ENCODE measurements at regions not wholly inside any gene's neighbourhood (a gene's known extent, or its start where the extent isn't known, plus 50 kb on each side); places are given as distances from the start of the nearest gene placed in this dataset.

DNA sequence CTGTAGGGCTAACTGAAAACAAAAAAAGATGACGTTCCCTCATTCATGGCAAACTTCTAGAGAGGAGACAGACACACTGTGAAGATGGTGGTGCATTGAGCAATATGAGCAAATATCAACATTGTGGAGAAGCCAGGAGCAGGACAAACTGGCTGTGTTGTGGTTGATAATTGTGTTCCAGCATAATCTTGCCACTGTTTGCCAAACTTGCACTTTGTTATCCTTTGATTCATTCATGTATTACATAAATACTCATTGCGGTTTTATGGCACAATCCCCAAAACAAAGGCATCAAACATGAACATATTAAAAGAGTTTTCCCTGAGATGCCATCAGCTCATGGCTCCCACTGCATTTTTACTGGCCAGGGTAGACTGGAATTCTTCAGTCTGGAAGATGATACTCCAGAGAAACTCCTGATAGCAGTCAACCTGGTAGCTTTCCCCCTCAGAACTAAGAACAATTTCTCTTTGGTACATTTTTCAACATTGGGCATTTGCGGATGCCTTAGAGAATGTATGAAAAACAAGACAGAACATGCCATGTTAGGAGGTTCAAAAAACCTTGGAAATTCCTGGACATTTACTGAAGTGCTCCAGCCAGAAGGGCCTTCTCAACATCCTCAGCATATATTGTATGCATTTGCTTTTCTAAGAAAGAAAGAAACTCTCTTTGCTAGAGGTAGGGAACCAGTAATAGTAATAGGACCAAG, 487.4 kb upstream of the CELF4 start:
- Histone ChIP-seq H3K9ac (ENCODE audit: low read depth in 1 of 2, low read length in 2 of 2) (no peak overlapping the region), H3K36me3 (ENCODE audit: control insufficient read depth in 2 of 2, insufficient read depth in 2 of 2, low read length in 2 of 2) (no peaks in the 10 kb centered on the region), H3K9me3 (ENCODE audit: control insufficient read depth in 2 of 2, low read length in 2 of 2) (peaks cover 0 to 2% of the 10 kb centered on the region in 2 donors), H3K4me1 (ENCODE audit: control insufficient read depth in 2 of 2, insufficient read depth in 2 of 2, low read length in 2 of 2) (no peaks in the 10 kb centered on the region), H3K4me3 (ENCODE audit: low read length in 2 of 2) (no peak overlapping the region), H3K27ac (ENCODE audit: low read depth in 2 of 2, low read length in 2 of 2) (no peak overlapping the region), H3K27me3 (ENCODE audit: control insufficient read depth in 2 of 2, insufficient read depth in 2 of 2, low read length in 2 of 2) (no peaks in the 10 kb centered on the region)

DNA sequence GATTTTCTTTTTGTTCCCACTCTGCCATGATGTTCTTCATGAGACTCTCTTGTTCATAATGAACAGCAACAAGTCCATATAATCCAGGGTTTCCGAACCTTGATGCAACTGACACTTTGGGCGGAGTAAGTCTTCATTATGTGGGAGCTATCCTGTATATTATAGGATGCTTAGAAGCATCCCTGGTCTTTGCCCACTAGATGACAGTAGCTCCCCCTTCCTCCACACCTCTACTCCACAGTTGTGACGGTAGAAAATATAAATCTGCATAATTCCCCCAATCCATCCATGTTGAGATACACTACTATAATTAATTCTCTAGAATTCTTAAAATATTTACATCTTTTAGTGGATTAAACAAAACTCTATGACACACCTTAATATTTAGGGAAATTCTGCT, 482.2 kb upstream of the CELF4 start:
- Histone ChIP-seq H3K27ac (ENCODE audit: low read depth in 2 of 2, low read length in 2 of 2) (no peak overlapping the region), H3K4me1 (ENCODE audit: control insufficient read depth in 2 of 2, insufficient read depth in 2 of 2, low read length in 2 of 2) (no peaks in the 10 kb centered on the region), H3K9ac (ENCODE audit: low read depth in 1 of 2, low read length in 2 of 2) (no peak overlapping the region), H3K4me3 (ENCODE audit: low read length in 2 of 2) (no peak overlapping the region), H3K27me3 (ENCODE audit: control insufficient read depth in 2 of 2, insufficient read depth in 2 of 2, low read length in 2 of 2) (no peaks in the 10 kb centered on the region), H3K9me3 (ENCODE audit: control insufficient read depth in 2 of 2, low read length in 2 of 2) (no peaks in the 10 kb centered on the region), H3K36me3 (ENCODE audit: control insufficient read depth in 2 of 2, insufficient read depth in 2 of 2, low read length in 2 of 2) (no peaks in the 10 kb centered on the region)

DNA sequence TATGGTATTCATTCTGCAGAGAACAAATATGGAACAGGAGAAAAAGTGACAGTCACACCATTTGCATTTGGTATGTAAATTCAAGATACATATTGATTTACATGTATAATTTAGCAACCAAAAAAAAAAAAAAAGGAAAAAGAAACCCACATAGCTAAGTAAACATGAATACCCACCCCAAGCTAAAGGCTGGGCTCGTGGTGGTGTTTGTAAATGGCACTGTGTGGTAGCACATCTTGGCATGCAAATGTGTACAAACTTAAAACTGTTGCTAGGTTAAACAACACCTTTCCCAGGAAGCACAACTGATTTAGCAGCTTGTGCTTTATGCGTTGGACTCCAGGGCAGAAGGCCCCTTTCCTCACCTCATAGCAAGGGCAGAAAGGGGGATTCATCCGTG, 481.1 kb upstream of the CELF4 start:
- Histone ChIP-seq H3K4me3 (ENCODE audit: low read length in 2 of 2) (no peak overlapping the region), H3K4me1 (ENCODE audit: control insufficient read depth in 2 of 2, insufficient read depth in 2 of 2, low read length in 2 of 2) (no peaks in the 10 kb centered on the region), H3K9me3 (ENCODE audit: control insufficient read depth in 2 of 2, low read length in 2 of 2) (no peaks in the 10 kb centered on the region), H3K36me3 (ENCODE audit: control insufficient read depth in 2 of 2, insufficient read depth in 2 of 2, low read length in 2 of 2) (no peaks in the 10 kb centered on the region), H3K27me3 (ENCODE audit: control insufficient read depth in 2 of 2, insufficient read depth in 2 of 2, low read length in 2 of 2) (no peaks in the 10 kb centered on the region), H3K9ac (ENCODE audit: low read depth in 1 of 2, low read length in 2 of 2) (no peak overlapping the region), H3K27ac (ENCODE audit: low read depth in 2 of 2, low read length in 2 of 2) (no peak overlapping the region)

DNA sequence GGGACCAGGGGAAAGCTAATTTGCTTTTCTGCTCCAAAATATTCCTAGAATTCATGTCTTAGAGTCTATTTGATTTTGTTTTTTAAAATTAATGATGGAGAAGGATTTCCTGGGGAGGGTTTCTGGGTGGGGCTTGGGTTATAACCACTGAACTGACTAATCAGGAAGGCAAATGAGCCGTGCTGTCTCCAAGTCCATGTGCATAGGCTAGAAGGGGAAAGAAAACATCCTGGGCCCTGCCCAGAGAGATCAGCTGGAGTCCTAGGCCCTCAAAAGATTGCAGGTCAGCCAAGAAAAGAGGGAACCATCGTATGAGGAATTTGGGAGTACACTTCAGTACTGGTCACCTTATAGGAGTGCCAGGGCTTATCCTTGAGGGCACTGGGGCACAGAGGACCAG, 480.2 kb upstream of the CELF4 start:
- H3K4me1 ChIP-seq (ENCODE audit: control insufficient read depth in 2 of 2, insufficient read depth in 2 of 2, low read length in 2 of 2) = no peaks in the 10 kb centered on the region
- H3K36me3 ChIP-seq (ENCODE audit: control insufficient read depth in 2 of 2, insufficient read depth in 2 of 2, low read length in 2 of 2) = no peaks in the 10 kb centered on the region
- no peaks in the 10 kb centered on the region for H3K9me3 ChIP-seq (ENCODE audit: control insufficient read depth in 2 of 2, low read length in 2 of 2)
- H3K9ac ChIP-seq (ENCODE audit: low read depth in 1 of 2, low read length in 2 of 2) = no peak overlapping the region
- H3K27ac ChIP-seq (ENCODE audit: low read depth in 2 of 2, low read length in 2 of 2) = no peak overlapping the region
- H3K4me3 ChIP-seq (ENCODE audit: low read length in 2 of 2) = no peak overlapping the region
- no peaks in the 10 kb centered on the region for H3K27me3 ChIP-seq (ENCODE audit: control insufficient read depth in 2 of 2, insufficient read depth in 2 of 2, low read length in 2 of 2)

DNA sequence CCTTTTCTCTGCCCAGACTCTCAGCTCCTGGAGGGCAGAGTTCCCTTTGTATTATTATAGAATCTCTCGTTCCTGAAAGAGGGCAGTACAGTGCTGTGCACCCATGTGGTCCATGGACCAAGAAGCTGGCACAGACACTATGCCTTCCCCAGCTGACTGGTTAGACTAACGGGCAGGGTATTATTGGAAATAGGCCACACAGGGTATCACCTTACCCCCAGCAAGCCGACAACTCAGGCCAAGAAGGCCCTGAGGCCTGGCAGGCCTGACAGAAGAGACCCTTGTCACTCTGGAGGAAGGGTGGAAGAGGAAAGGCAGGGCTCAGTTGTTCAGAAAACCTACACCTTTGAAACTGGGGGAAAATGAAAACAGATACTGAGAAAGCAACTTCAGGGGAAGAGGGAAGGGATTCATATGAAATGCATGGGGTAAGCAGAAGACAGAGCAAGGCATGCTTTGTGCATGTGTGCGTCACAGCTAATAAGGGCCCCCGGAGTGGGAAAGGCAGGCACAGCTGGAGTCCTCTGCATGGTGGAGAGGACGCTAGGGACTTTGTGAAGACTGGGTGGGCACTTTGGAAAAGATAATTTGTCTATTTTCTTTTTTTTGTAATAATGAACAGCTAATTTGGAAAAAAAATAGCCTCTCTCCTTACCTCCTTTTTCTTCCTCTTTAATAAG, 476.8 kb upstream of the CELF4 start:
- no peaks in the 10 kb centered on the region for H3K36me3 ChIP-seq (ENCODE audit: control insufficient read depth in 2 of 2, insufficient read depth in 2 of 2, low read length in 2 of 2)
- H3K4me1 ChIP-seq (ENCODE audit: control insufficient read depth in 2 of 2, insufficient read depth in 2 of 2, low read length in 2 of 2) = no peaks in the 10 kb centered on the region
- H3K9ac ChIP-seq (ENCODE audit: low read depth in 1 of 2, low read length in 2 of 2) = no peak overlapping the region
- no peaks in the 10 kb centered on the region for H3K27me3 ChIP-seq (ENCODE audit: control insufficient read depth in 2 of 2, insufficient read depth in 2 of 2, low read length in 2 of 2)
- H3K27ac ChIP-seq (ENCODE audit: low read depth in 2 of 2, low read length in 2 of 2) = no peak overlapping the region
- no peak overlapping the region for H3K4me3 ChIP-seq (ENCODE audit: low read length in 2 of 2)
- H3K9me3 ChIP-seq (ENCODE audit: control insufficient read depth in 2 of 2, low read length in 2 of 2) = no peaks in the 10 kb centered on the region

DNA sequence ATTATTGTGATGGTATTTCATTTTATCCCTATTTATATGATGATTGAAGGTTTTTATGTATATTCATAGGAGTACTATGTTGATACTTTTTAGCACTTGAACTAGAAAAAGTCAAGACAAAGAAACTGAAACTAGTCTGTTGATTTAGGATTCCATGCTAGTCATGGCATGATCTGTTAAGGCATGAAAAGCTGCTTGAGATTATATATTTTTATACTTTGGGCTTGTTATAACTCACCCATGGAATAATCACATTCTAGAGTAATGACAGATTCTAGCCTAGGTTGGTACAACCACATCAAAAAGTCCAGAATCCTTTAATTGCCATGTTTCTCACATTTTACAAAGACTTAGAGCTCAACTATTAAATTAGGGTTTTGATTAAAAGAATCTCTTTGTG, 472.6 kb upstream of the CELF4 start:
- Histone ChIP-seq H3K4me1 (ENCODE audit: control insufficient read depth in 2 of 2, insufficient read depth in 2 of 2, low read length in 2 of 2) (no peaks in the 10 kb centered on the region), H3K4me3 (ENCODE audit: low read length in 2 of 2) (no peak overlapping the region), H3K27ac (ENCODE audit: low read depth in 2 of 2, low read length in 2 of 2) (no peak overlapping the region), H3K36me3 (ENCODE audit: control insufficient read depth in 2 of 2, insufficient read depth in 2 of 2, low read length in 2 of 2) (no peaks in the 10 kb centered on the region), H3K9ac (ENCODE audit: low read depth in 1 of 2, low read length in 2 of 2) (no peak overlapping the region), H3K27me3 (ENCODE audit: control insufficient read depth in 2 of 2, insufficient read depth in 2 of 2, low read length in 2 of 2) (no peaks in the 10 kb centered on the region), H3K9me3 (ENCODE audit: control insufficient read depth in 2 of 2, low read length in 2 of 2) (no peaks in the 10 kb centered on the region)

DNA sequence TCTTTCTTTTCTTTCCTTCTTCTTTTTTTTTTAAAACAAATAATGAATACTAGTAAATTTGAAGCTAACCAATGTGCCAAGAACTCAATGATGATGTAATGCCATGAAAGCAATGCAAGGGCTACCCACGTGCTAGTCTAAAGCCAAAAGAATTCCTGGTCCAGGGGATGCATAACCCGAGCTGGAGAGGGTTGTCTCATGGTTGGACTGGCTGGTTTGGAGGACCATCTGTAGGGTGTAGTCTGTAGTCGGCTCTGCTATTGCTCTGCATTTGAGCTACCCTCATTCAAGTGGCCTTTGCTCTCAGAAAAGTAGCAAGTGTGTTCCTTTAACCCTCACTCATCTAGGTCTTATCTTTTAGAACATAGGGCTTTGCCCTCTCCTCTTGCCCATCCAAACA, 469.6 kb upstream of the CELF4 start:
- Histone ChIP-seq H3K27me3 (ENCODE audit: control insufficient read depth in 2 of 2, insufficient read depth in 2 of 2, low read length in 2 of 2) (no peaks in the 10 kb centered on the region), H3K9ac (ENCODE audit: low read depth in 1 of 2, low read length in 2 of 2) (no peak overlapping the region), H3K9me3 (ENCODE audit: control insufficient read depth in 2 of 2, low read length in 2 of 2) (peaks cover 0 to 3% of the 10 kb centered on the region in 2 donors), H3K36me3 (ENCODE audit: control insufficient read depth in 2 of 2, insufficient read depth in 2 of 2, low read length in 2 of 2) (no peaks in the 10 kb centered on the region), H3K4me3 (ENCODE audit: low read length in 2 of 2) (no peak overlapping the region), H3K4me1 (ENCODE audit: control insufficient read depth in 2 of 2, insufficient read depth in 2 of 2, low read length in 2 of 2) (no peaks in the 10 kb centered on the region), H3K27ac (ENCODE audit: low read depth in 2 of 2, low read length in 2 of 2) (no peak overlapping the region)

DNA sequence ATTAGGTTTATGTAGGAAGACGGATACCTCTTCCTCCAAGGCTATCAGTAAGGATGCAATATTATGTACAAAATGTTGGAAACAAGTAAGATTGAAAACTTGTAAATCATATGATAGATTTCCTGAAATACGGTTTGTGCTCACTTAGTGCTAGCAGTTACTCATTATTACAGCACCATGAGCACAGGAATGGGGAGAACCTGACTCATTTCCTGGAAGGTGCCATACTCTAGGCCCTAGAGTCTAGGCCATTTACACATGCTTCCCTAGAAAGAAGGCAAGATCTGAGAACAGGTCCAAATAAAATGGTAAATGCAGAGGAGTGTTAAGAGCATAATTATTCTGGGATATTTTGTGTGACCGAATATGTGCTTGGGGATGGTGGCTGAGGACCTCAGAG, 467.7 kb upstream of the CELF4 start:
- peaks cover 0 to 8% of the 10 kb centered on the region in 2 donors for H3K9me3 ChIP-seq (ENCODE audit: control insufficient read depth in 2 of 2, low read length in 2 of 2)
- no peak overlapping the region for H3K9ac ChIP-seq (ENCODE audit: low read depth in 1 of 2, low read length in 2 of 2)
- H3K4me1 ChIP-seq (ENCODE audit: control insufficient read depth in 2 of 2, insufficient read depth in 2 of 2, low read length in 2 of 2) = no peaks in the 10 kb centered on the region
- H3K36me3 ChIP-seq (ENCODE audit: control insufficient read depth in 2 of 2, insufficient read depth in 2 of 2, low read length in 2 of 2) = no peaks in the 10 kb centered on the region
- no peak overlapping the region for H3K27ac ChIP-seq (ENCODE audit: low read depth in 2 of 2, low read length in 2 of 2)
- H3K4me3 ChIP-seq (ENCODE audit: low read length in 2 of 2) = no peak overlapping the region
- no peaks in the 10 kb centered on the region for H3K27me3 ChIP-seq (ENCODE audit: control insufficient read depth in 2 of 2, insufficient read depth in 2 of 2, low read length in 2 of 2)

DNA sequence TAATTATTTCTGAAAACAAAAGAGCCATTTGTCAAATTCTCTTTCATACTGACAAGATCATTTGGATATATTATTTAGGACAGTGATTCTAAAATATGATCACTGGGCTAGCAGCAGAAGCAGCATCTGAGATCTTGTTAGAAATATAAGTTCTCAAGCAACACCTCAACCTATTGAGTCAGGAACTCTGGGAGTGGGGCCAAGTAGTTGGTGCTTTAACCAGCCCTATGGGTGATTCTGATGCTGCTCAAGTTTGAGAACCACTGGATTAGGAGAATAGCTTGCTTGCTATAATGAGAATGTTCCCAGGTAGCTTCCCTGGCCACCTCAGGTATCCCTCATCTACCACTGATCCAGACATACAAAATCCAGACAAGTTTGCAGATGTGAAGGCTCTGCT, 466.9 kb upstream of the CELF4 start:
- no peaks in the 10 kb centered on the region for H3K27me3 ChIP-seq (ENCODE audit: control insufficient read depth in 2 of 2, insufficient read depth in 2 of 2, low read length in 2 of 2)
- no peak overlapping the region for H3K27ac ChIP-seq (ENCODE audit: low read depth in 2 of 2, low read length in 2 of 2)
- H3K9me3 ChIP-seq (ENCODE audit: control insufficient read depth in 2 of 2, low read length in 2 of 2) = peaks cover 0 to 8% of the 10 kb centered on the region in 2 donors

DNA sequence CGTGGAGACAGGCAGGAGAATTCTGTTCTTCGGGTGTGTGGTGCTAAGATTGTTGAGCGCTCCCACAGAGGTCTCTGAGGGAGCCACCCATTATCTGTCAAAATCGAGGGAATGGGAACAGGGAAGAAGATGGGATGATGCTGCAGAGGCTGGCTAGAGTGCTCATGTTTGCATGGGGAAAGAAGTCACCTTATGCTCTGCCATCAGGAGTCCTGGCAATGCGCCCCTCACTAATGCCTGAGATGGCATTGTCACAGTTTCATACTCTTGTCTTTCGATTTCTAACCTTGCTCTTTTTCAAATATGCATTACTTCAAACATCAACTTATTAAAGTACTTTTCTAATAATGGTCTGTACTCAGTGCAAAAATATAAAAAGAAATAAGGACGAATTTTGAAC, 463.3 kb upstream of the CELF4 start:
- Histone ChIP-seq H3K9ac (ENCODE audit: low read depth in 1 of 2, low read length in 2 of 2) (no peak overlapping the region), H3K27me3 (ENCODE audit: control insufficient read depth in 2 of 2, insufficient read depth in 2 of 2, low read length in 2 of 2) (no peaks in the 10 kb centered on the region), H3K36me3 (ENCODE audit: control insufficient read depth in 2 of 2, insufficient read depth in 2 of 2, low read length in 2 of 2) (no peaks in the 10 kb centered on the region), H3K4me1 (ENCODE audit: control insufficient read depth in 2 of 2, insufficient read depth in 2 of 2, low read length in 2 of 2) (no peaks in the 10 kb centered on the region), H3K9me3 (ENCODE audit: control insufficient read depth in 2 of 2, low read length in 2 of 2) (peaks cover 0 to 8% of the 10 kb centered on the region in 2 donors), H3K27ac (ENCODE audit: low read depth in 2 of 2, low read length in 2 of 2) (no peak overlapping the region), H3K4me3 (ENCODE audit: low read length in 2 of 2) (no peak overlapping the region)

More for the DNA sequence above, 466.9 kb upstream of the CELF4 start:
- H3K4me1 ChIP-seq (ENCODE audit: control insufficient read depth in 2 of 2, insufficient read depth in 2 of 2, low read length in 2 of 2) = no peaks in the 10 kb centered on the region
- H3K9ac ChIP-seq (ENCODE audit: low read depth in 1 of 2, low read length in 2 of 2) = no peak overlapping the region
- H3K4me3 ChIP-seq (ENCODE audit: low read length in 2 of 2) = no peak overlapping the region
- no peaks in the 10 kb centered on the region for H3K36me3 ChIP-seq (ENCODE audit: control insufficient read depth in 2 of 2, insufficient read depth in 2 of 2, low read length in 2 of 2)
